PFSK-1 (cell line): ENCODE measurements at regions not wholly inside any gene's neighbourhood (a gene's known extent, or its start where the extent isn't known, plus 50 kb on each side); places are given as distances from the start of the nearest gene placed in this dataset.

Experiments used
- FOXP2 ChIP-seq: optimal IDR thresholded peaks from 2 replicates; pipeline ENCODE3; 2011; ENCODE audit warnings: borderline replicate concordance, control low read depth, inconsistent platforms; ENCODE audit not compliant: insufficient read depth; ENCODE audit errors: extremely low read length, extremely low read depth
- POLR2AphosphoS5 ChIP-seq: IDR thresholded peaks from 2 replicates; pipeline ENCODE4 v1.6.1; 2012; ENCODE audit warnings: low read depth, mild to moderate bottlenecking, control low read depth, low read length, moderate library complexity
- REST ChIP-seq, 2 experiments: IDR thresholded peaks; 2 replicates each; pipeline versions ENCODE4 v1.6.1 to v1.8.0; 2011 to 2012; ENCODE audit warnings: low read depth in 2 of 2, low read length in 2 of 2, control low read depth in 1 of 2, inconsistent platforms in 1 of 2, mild to moderate bottlenecking in 1 of 2, moderate library complexity in 1 of 2; ENCODE audit not compliant: insufficient read depth in 1 of 2
- SIN3A ChIP-seq: IDR thresholded peaks from 2 replicates; pipeline ENCODE4 v1.6.1; 2012; ENCODE audit warnings: mild to moderate bottlenecking, low read length, moderate library complexity, borderline replicate concordance; ENCODE audit not compliant: insufficient read depth
- TAF1 ChIP-seq: IDR thresholded peaks from 2 replicates; pipeline ENCODE4 v1.6.1; 2012; ENCODE audit warnings: low read length, control low read depth, borderline replicate concordance; ENCODE audit not compliant: insufficient read depth

- TF ChIP-seq POLR2AphosphoS5 (no peak), FOXP2 (no peak), SIN3A (no peak), REST (IDR thresholded peaks at IDR 0.05; ENCODE audit: insufficient read depth in 1 of 2, low read depth in 2 of 2, low read length in 2 of 2) (no peak), TAF1 (no peak)
Observed at GRCh38 chr4:111696505-111696904, 448.7 kb upstream of the FAM241A start.

GRCh38 chr4:111697176-111697942 is 447.9 kb upstream of the FAM241A start:
- TF ChIP-seq REST (IDR thresholded peaks at IDR 0.05; ENCODE audit: insufficient read depth in 1 of 2, low read depth in 2 of 2, low read length in 2 of 2): no peak
- no peak for TF ChIP-seq FOXP2
- TF ChIP-seq POLR2AphosphoS5: no peak
- no peak for TF ChIP-seq SIN3A
- no peak for TF ChIP-seq TAF1

GRCh38 chr4:111698361-111698760 is 446.9 kb upstream of the FAM241A start:
- TF ChIP-seq POLR2AphosphoS5: no peak
- no peak for TF ChIP-seq REST (IDR thresholded peaks at IDR 0.05; ENCODE audit: insufficient read depth in 1 of 2, low read depth in 2 of 2, low read length in 2 of 2)
- no peak for TF ChIP-seq SIN3A
- no peak for TF ChIP-seq FOXP2
- TF ChIP-seq TAF1: no peak

- TF ChIP-seq REST (IDR thresholded peaks at IDR 0.05; ENCODE audit: insufficient read depth in 1 of 2, low read depth in 2 of 2, low read length in 2 of 2) (no peak), FOXP2 (no peak), POLR2AphosphoS5 (no peak), SIN3A (no peak), TAF1 (no peak)
Observed at GRCh38 chr4:111699165-111699564, 446.1 kb upstream of the FAM241A start.

GRCh38 chr4:111701102-111701501 is 444.2 kb upstream of the FAM241A start:
- TF ChIP-seq TAF1: no peak
- TF ChIP-seq POLR2AphosphoS5: no peak
- no peak for TF ChIP-seq FOXP2
- no peak for TF ChIP-seq SIN3A
- TF ChIP-seq REST (IDR thresholded peaks at IDR 0.05; ENCODE audit: insufficient read depth in 1 of 2, low read depth in 2 of 2, low read length in 2 of 2): no peak
